ENCODE measurements at regions not wholly inside any gene's neighbourhood (a gene's known extent, or its start where the extent isn't known, plus 50 kb on each side); places are given as distances from the start of the nearest gene placed in this dataset.

DNA sequence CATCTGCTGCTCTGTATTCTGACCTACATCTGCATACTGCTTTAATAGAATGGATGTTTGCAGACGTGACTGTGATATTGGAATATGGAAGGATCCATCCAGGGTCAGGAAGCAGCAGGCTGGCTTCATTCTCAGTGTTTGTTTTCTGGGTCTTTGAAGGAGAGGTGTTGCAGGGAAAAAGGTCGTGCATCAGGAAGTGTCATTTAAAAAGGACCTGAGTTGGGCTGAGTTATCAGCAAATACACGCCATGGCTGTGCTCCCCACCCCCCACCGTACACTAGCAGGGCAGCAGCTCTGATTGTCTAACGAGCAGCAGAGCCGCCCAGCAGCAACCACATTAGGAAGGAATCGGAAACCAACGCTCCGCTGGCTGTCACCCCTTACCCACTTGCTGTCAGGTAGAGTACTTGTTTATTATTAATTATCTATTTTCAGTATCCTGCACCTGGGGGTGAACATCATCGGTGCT, 63.1 kb upstream of the STEAP1B start:
- peak; percentile 45 for DNase-seq (ENCODE audit: low spot score)

DNA sequence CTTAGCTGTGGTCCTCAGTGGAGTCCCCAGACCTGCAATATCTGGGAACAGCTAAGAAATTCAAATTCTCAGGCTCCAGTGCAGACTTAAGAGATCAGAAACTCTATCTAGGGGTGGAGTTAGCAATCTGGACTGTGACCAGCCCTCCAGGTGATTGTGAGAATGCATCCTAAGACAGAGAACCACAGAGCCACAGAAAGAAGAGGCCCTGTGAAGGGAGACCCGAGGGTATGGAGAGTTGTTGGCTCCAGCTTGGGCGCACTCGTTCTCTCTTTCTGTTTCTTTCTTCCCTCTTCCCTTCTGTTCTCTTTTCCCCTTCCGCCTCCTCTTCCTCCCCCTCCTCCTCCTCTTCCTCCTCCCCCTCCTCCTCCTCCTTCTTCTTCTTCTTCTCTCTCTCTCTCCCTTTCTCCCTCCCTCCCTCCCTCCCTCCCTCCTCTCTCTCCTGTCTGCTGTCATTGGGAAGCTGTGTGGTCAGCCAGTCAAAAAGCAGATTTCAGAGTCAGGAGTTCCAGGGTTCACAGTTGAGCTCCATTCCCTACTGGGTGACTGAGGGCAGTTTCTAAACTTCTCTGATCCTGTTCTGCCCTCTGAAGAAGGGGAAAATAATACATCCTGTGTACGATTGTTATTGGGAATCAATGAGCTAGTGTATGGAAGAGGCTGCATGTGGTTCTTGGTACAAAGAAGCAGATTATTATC, 62.1 kb upstream of the STEAP1B start:
- peak; percentile 38 for DNase-seq (ENCODE audit: low spot score)

DNA sequence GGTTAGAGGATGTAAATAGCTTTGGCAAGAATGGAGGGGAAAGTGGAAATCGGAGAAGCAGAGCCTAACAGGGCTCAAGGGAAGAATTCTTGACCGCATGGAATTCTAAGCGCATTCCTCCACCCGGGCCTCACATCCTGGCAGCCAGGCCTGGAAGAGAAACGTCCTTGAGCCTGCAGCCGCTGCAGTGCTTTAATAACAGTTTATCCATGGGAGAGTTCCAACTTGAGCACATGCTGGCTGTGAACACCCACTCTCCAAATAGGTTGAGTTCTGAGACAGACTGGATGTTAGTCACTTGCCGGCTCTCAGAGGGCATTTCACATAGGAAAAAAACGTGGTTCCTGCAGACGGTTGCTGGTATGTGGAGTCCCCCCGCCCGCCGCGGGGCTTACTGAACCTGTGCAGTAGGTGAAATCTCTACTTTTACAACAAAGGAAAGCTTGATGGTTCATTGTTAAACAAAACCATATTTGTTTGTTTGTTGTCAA, 61.4 kb upstream of the STEAP1B start:
- DNase-seq (ENCODE audit: low spot score), result peak; percentile 52

DNA sequence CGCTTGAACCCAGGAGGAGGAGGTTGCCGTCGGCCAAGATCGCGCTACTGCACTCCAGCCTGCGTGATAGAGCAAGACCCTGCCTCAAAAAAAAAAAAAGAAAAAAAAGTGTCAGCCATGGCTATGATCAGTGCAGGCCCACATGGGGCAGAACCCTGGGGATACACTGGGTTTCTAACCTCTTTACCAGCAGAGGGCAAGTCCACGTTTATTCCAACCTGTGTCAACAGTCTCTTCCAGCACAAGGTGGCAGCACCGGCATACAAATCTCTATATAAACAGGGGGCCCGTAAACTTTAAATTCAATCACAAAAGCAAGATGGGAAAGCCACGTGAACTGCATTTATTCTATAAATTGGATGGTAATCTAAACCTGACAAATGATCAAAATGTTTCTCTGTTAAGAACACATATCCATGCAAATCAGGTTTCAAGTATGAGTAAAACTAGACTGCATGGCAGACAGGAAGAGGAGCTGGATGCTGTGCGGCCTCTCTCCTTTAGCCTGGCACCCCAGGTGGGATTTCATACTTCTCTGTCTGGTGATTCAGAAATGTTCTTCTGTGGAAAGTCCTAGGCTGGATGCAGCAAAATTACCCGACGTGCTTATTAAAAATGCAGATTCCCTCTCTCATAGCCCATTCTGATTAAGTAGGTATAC, 60.0 kb upstream of the STEAP1B start:
- peak; percentile 64 for DNase-seq (ENCODE audit: low spot score)

DNA sequence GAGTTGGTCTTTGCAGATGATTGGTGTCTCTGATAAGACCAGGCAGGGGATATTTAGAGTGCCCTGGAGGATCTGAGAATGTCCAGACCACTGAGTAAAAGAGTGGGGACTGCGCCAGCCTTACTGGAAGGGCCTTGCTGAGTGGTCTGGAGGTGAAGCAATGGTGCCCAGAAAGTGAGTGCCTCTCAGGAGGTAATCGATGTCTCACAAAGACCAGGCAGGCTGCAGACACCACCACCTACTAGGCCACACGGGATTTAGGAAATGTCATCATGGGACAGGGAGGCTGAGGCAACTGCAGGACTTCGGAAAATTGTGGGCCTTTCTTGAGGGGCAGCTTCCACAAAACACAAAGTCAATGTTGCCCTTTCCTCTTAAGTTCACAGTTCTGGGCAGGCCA, 57.2 kb upstream of the STEAP1B start:
- DNase-seq (ENCODE audit: low spot score), result no peak

DNA sequence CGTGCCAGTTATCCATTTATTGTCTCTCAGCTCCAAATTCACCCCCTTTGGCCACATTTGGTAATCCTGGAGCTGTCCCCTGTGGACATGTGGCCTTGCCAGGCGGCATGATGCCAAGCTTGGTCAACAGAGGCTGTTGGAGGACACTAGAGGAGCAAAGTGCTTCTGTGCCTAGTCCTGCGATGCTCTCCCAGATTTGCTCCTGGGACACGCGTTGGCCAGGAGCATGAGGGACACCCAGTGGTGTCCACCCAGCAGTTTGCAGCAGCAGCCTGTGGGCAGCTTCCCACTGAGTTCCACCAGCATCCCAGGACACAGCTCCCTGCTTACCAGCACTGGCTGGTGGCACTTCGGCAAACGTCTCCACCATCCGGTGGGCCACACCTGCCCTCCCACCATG, 55.5 kb upstream of the STEAP1B start:
- no peak for DNase-seq (ENCODE audit: low spot score)

DNA sequence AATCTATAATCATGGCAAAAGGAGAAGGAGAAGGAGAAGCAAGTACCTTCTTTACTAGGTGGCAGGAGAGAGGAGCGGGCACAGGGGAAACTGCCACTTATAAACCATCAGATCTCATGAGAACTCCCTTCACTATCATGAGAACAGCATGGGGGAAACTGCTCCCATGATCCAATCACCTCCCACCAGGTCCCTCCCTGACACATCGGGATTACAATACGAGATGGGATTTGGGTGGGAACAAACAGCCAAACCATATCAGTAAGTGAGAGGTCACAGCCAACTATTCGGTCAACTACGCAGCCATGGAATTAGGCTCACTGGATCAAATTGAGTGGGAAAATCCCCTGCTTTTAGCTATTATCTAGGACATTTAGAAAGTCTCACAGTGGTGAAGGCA, 54.2 kb upstream of the STEAP1B start:
- no peak for DNase-seq (ENCODE audit: low spot score)

DNA sequence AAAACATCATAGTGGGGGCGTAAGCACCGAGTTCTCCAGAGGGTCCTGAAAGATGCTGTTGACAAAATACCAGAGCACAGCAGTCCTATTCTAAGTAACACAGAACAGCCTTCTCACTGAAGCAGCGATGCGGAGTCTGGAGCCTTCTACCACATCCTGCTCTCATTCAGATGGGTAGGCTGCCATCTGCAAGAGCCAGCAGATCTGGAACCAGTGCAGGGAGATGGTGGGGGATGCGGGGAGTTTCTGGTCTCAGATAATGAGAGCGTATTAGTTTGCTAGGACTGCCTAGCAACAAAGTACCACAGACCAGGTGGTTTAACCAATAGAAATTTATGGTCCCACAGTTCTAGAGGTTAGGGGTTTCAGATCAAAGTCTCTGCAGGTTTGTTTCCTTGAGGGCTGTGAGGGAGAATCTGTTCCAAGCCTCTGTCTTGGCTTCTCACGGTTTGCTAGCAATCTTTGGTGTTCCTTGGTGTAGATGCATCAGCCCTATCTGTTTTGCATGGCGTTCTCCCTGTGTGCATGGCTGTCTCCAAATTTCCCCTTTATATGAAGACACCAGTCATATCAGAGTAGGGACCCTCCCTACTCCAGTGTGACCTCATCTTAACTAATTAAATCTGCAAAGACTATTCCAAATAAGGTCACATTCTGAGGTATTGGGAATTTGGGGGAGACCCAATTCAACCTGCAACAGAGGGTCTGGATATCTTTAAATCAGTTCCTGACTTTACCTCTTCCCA, 52.0 kb upstream of the STEAP1B start:
- DNase-seq (ENCODE audit: low spot score), result no peak

DNA sequence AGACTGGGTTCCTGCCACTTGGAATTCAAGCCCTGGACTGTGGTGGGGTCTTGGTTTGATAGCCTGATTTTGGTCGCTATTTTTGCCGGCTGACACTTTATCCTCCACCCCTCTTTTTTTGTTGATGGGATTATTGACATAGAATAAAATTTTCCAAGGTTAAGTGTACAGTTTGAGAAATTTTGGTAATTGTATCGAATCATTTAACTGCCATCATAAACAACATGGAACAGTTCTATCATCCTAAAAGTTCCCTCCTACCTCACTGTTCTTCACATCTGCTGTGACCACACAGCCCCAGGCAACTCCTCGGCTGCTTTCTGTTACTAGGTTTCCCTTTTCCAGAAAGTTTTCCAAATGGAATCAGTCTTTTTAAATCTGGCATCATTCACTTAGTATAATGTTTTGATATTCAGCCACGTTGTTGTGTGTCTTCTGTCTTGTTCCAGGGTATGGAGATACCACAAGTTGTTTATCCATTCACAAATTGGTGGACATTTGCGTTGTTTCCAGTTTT, 50.6 kb upstream of the STEAP1B start:
- DNase-seq (ENCODE audit: low spot score), result no peak

DNA sequence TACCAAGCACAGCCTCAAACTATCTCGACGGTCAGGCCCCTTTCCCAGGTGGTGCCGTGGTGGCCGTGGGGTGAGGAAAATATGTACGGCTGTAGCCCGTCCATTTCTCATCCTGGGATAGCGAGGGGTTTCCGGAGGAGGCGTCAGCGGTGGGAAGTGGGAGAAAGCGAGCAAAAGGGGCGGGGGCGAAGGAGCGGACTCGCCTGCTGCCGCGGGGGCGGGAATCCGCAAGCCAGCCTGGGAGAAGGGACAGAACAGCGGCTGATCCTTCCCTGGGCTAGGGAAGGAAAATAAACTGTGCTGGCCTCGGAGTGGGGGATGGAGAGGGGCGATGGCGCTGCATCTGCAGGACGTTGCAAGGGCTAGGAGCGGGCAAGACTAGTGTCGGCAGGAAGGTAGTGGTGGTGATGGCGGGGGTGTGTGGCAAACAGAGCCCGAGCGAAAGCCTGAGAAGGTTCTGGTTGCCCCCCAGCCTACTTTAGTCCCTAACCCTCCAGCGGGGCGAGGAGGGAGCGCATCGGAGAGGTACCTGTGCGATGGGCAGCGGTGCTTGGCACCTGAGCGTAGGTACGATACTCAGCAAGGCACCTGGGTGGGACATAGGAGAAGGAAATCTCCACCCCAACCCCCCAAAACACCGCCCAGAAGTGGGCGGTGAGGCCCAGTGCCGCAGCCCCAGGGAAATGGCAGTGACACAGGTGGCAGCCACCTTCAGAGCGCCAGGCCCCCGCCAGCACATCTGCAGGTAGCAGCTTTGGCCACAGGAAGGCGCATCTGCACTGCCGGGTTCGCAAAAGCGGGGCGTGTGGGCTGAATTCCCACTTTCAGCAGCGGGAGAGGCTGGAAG, 49.9 kb upstream of the STEAP1B start:
- peak; percentile 67 for DNase-seq (ENCODE audit: low spot score)
